Heart left ventricle (tissue), 13 donors: ENCODE measurements at regions not wholly inside any gene's neighbourhood (a gene's known extent, or its start where the extent isn't known, plus 50 kb on each side); places are given as distances from the start of the nearest gene placed in this dataset.

Experiments
- POLR2A ChIP-seq, 2 donors: fragments of 450-650 bp; IDR thresholded peaks; one replicate each; pipeline ENCODE4 v1.6.1; 2017; ENCODE audit warnings: antibody characterized with exemption in 2 of 2, mild to moderate bottlenecking in 2 of 2, moderate library complexity in 2 of 2
- TF ChIP-seq, protein P1 (sequence below), 12 donors: fragments of 200-600 bp; sonication (generic) in 4 of 12; IDR thresholded peaks; one replicate each; pipeline versions ENCODE4 v1.5.0 to v1.8.0; 2018 to 2022; ENCODE audit warnings: antibody characterized with exemption in 12 of 12, mild to moderate bottlenecking in 5 of 12
- donor health status: ischemic (EF 13 %, LVEDD 7.1; RV severe dilation, severe dysfunction).
- donor health status: DM: no; HTN: yes; CAD: no.
- donor health status: DM: no; HTN: no; CAD: no.
- donor health status: ischemic (EF 25% LVEDD 6.9; RV normal size, moderate dysfunction).
- donor health status: ischemic (EF 25% LVEDD 5.7; RV mildly dilated, moderate dysfunction).
- donor health status: ischemic (EF 35%, LVEDD 5.7; RV mildly dilated, moderate dysfunction).
- donor health status: nonischemic (EF 11% LVEDD 7.7; RV severe dilation, severe dysfunction).
- donor health status: DM: yes; HTN: yes; CAD: no.
- donor health status: PGD.
- donor health status: ischemic (EF 29% LVEDD 5.4; RV normal size, mild dysfunction).
- donor health status: nonischemic (EF 23%, LVEDD 6.1; RV moderate dilation, normal function).

- TF ChIP-seq, protein P1, sequence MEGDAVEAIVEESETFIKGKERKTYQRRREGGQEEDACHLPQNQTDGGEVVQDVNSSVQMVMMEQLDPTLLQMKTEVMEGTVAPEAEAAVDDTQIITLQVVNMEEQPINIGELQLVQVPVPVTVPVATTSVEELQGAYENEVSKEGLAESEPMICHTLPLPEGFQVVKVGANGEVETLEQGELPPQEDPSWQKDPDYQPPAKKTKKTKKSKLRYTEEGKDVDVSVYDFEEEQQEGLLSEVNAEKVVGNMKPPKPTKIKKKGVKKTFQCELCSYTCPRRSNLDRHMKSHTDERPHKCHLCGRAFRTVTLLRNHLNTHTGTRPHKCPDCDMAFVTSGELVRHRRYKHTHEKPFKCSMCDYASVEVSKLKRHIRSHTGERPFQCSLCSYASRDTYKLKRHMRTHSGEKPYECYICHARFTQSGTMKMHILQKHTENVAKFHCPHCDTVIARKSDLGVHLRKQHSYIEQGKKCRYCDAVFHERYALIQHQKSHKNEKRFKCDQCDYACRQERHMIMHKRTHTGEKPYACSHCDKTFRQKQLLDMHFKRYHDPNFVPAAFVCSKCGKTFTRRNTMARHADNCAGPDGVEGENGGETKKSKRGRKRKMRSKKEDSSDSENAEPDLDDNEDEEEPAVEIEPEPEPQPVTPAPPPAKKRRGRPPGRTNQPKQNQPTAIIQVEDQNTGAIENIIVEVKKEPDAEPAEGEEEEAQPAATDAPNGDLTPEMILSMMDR (IDR thresholded peaks at IDR 0.05): no peak
- TF ChIP-seq POLR2A (IDR thresholded peaks at IDR 0.05): no peak
Measured at GRCh38 chr3:162034368-162034767, 537.8 kb downstream of the OTOL1 start.
